ENCODE measurements at regions not wholly inside any gene's neighbourhood (a gene's known extent, or its start where the extent isn't known, plus 50 kb on each side); places are given as distances from the start of the nearest gene placed in this dataset.

DNA sequence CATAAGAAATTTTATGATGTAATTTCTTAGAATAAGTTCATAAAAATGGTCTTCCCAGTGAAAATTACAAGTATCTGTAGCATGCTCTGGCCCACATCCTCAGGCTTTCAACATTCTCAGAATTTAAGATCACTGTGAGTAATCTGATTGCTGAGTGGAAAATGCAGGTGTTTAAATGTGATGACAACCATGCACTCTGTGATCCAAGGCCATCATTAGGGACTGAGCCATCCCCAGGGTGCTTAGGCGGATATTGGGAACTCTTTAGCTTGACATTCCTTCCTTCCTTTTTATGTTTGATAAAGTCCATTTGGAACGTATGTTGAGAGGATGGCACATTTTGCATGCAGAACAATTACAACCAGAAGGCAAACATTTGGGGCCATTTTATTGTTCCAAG, 95.5 kb downstream of the ARL4C start:
- TF ChIP-seq, protein P1, sequence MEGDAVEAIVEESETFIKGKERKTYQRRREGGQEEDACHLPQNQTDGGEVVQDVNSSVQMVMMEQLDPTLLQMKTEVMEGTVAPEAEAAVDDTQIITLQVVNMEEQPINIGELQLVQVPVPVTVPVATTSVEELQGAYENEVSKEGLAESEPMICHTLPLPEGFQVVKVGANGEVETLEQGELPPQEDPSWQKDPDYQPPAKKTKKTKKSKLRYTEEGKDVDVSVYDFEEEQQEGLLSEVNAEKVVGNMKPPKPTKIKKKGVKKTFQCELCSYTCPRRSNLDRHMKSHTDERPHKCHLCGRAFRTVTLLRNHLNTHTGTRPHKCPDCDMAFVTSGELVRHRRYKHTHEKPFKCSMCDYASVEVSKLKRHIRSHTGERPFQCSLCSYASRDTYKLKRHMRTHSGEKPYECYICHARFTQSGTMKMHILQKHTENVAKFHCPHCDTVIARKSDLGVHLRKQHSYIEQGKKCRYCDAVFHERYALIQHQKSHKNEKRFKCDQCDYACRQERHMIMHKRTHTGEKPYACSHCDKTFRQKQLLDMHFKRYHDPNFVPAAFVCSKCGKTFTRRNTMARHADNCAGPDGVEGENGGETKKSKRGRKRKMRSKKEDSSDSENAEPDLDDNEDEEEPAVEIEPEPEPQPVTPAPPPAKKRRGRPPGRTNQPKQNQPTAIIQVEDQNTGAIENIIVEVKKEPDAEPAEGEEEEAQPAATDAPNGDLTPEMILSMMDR (conservative IDR thresholded peaks at IDR 0.05; ENCODE audit: low read length) = no peak
- no peak for TF ChIP-seq EZH2phosphoT487 (IDR thresholded peaks at IDR 0.05; ENCODE audit: borderline replicate concordance, low read depth, low read length)
